ENCODE measurements at regions not wholly inside any gene's neighbourhood (a gene's known extent, or its start where the extent isn't known, plus 50 kb on each side); places are given as distances from the start of the nearest gene placed in this dataset.

GRCh38 chr4:108532187-108532586 lies 88.2 kb upstream of the RPL34 start:
- intact Hi-C loops (cut with micrococcal nuclease) (no loop called here), dilution Hi-C loops (cut with MboI; ENCODE audit: extremely low pct_ligation_motif_present, low sequenced_read_pairs) (no loop called here)
- no peak overlapping the region for H3K9ac ChIP-seq (replicated peaks; ENCODE audit: extremely low read depth, insufficient read depth, low read length)
- H3K36me3 ChIP-seq (ENCODE audit: control insufficient read depth in 2 of 2, extremely low read depth in 1 of 2, insufficient read depth in 2 of 2, low read length in 2 of 2) = no peaks in the 10 kb centered on the region
- H3K4me2 ChIP-seq (ENCODE audit: insufficient read depth, low read length) = no peak overlapping the region
- FAIRE-seq (no peak), DNase-seq (ENCODE audit: low read depth, low spot score) (no peak)
- no peaks in the 10 kb centered on the region for H3K9me3 ChIP-seq (replicated peaks; ENCODE audit: control insufficient read depth, insufficient read depth, low read length)
- H3K4me3 ChIP-seq (replicated peaks in 1 of 3; ENCODE audit: insufficient read depth in 1 of 3, low read depth in 1 of 3, low read length in 3 of 3) = no peak overlapping the region
- TF ChIP-seq POLR2AphosphoS5 (IDR thresholded peaks at IDR 0.05; ENCODE audit: insufficient read depth, low read depth, low read length) = no peak
- TF ChIP-seq FOS (IDR thresholded peaks at IDR 0.05; ENCODE audit: borderline replicate concordance, insufficient read depth, low read length) = no peak
- TF ChIP-seq, protein P1, sequence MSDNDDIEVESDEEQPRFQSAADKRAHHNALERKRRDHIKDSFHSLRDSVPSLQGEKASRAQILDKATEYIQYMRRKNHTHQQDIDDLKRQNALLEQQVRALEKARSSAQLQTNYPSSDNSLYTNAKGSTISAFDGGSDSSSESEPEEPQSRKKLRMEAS (IDR thresholded peaks at IDR 0.05; ENCODE audit: insufficient read depth, insufficient read length) = no peak
- TF ChIP-seq POLR2A (IDR thresholded peaks at IDR 0.05; ENCODE audit: low read depth, low read length) = no peak
- TF ChIP-seq EZH2 (IDR thresholded peaks at IDR 0.05; ENCODE audit: borderline replicate concordance, low read depth, low read length, severe bottlenecking) = no peak
- TF ChIP-seq GATA2 (IDR thresholded peaks at IDR 0.05; ENCODE audit: insufficient read depth, insufficient read length, low read depth, low read length) = no peak
- no peak for TF ChIP-seq CTCF (IDR thresholded peaks at IDR 0.05; ENCODE audit: extremely low read depth in 1 of 2, insufficient read depth in 1 of 2, low read depth in 1 of 2, low read length in 2 of 2)
- TF ChIP-seq MYC (IDR thresholded peaks at IDR 0.05; ENCODE audit: low read depth, low read length) = no peak
- TF ChIP-seq JUN (IDR thresholded peaks at IDR 0.05; ENCODE audit: borderline replicate concordance, insufficient read depth, insufficient read length, low read depth) = no peak
- ChIA-PET CTCF (interaction anchor here (0.6 to 1.0 kb wide), 2 partner anchors 11 to 40 kb away, joined by 3 read pairs; no protein-coding TSS in a partner anchor), POLR2A (no interaction called here)
- no TSS peak for BruUV-seq (replicated peaks)
- no peaks in the 10 kb centered on the region for H3K79me2 ChIP-seq (ENCODE audit: control insufficient read depth, insufficient read depth, low read length)
- H3K9me1 ChIP-seq (replicated peaks; ENCODE audit: control insufficient read depth, extremely low read depth, insufficient read depth, low read length) = no peaks in the 10 kb centered on the region
- no peaks in the 10 kb centered on the region for H3K27me3 ChIP-seq (ENCODE audit: control insufficient read depth in 2 of 2, insufficient read depth in 2 of 2, low read length in 2 of 2)
- H3K4me1 ChIP-seq (ENCODE audit: control insufficient read depth, extremely low read depth, insufficient read depth, low read length) = peaks cover 8% of the 10 kb centered on the region
- no peak overlapping the region for H2AFZ ChIP-seq (ENCODE audit: low read depth, low read length)
- H4K20me1 ChIP-seq (replicated peaks; ENCODE audit: control insufficient read depth, extremely low read depth, insufficient read depth, low read length) = no peaks in the 10 kb centered on the region
- H3K27ac ChIP-seq (ENCODE audit: insufficient read depth, low read depth, low read length) = no peak overlapping the region

Data from endothelial cell of umbilical vein (primary cell).